ENCODE measurements at regions not wholly inside any gene's neighbourhood (a gene's known extent, or its start where the extent isn't known, plus 50 kb on each side); places are given as distances from the start of the nearest gene placed in this dataset.

GRCh38 chr7:79590916-79591623, 137.6 kb upstream of the MAGI2 start:
- TF ChIP-seq POLR2AphosphoS5 (IDR thresholded peaks at IDR 0.05; ENCODE audit: borderline replicate concordance, low read depth, low read length) = no peak
- no peak for TF ChIP-seq EZH2 (IDR thresholded peaks at IDR 0.05)
- no peak for TF ChIP-seq FOXP2 (optimal IDR thresholded peaks at IDR 0.05; ENCODE audit: control extremely low read depth, extremely low read length, insufficient read depth)
